B cell (primary cell): ENCODE measurements at regions not wholly inside any gene's neighbourhood (a gene's known extent, or its start where the extent isn't known, plus 50 kb on each side); places are given as distances from the start of the nearest gene placed in this dataset.

ENCODE experiments used
- ATAC-seq: fragments of 200-7000 bp; cut with Tn5 transposase; one replicate; pipeline ENCODE4 v1.10.0; 2021; ENCODE audit warnings: low read depth, mild to moderate bottlenecking, moderate number of reproducible peaks, moderate library complexity
- CTCF ChIA-PET: fragments of 350-600 bp; sonication (Branson Sonifier 250); formaldehyde crosslinking; loops from one replicate; lab custom pipeline; 2021; ENCODE audit warnings: antibody characterized with exemption, inconsistent platforms; lab: Charles Lee
- POLR2A ChIA-PET: fragments of 350-600 bp; sonication (Branson Sonifier 250); formaldehyde crosslinking; loops from one replicate; lab custom pipeline; 2021; ENCODE audit warnings: antibody characterized with exemption; lab: Charles Lee
- DNase-seq: peaks from one replicate; pipeline ENCODE4 v3.0.0; 2013
- H2AFZ ChIP-seq: 2 replicates; pipeline ENCODE4 v1.6.1; 2012; ENCODE audit warnings: mild to moderate bottlenecking, low read depth, low read length; ENCODE audit not compliant: insufficient read depth, poor library complexity, severe bottlenecking
- H3K27ac ChIP-seq, 2 donors: 1 replicate in 1 of 2; 2 replicates in 1 of 2; pipeline ENCODE4 v1.5.1; 2012 to 2013; ENCODE audit warnings: low read length in 2 of 2, mild to moderate bottlenecking in 2 of 2, moderate library complexity in 1 of 2
- H3K27me3 ChIP-seq, 4 experiments: fragments of 200-600 bp in 1 of 4; sonication (generic) in 1 of 4; replicated peaks in 1 of 4; 1 replicate in 2 of 4; 2 replicates in 2 of 4; pipeline versions ENCODE4 v1.6.1 to v1.7.0; 2013 to 2016; ENCODE audit warnings: low read length in 3 of 4, mild to moderate bottlenecking in 2 of 4, mixed read lengths in 1 of 4, moderate library complexity in 1 of 4; ENCODE audit not compliant: insufficient read depth in 4 of 4, control insufficient read depth in 3 of 4; ENCODE audit errors: control extremely low read depth in 1 of 4
- H3K36me3 ChIP-seq, 2 experiments: replicated peaks in 1 of 2; 1 replicate in 1 of 2; 2 replicates in 1 of 2; pipeline versions ENCODE4 v1.6.1 to v1.7.1; 2013; ENCODE audit warnings: low read length in 1 of 2; ENCODE audit not compliant: insufficient read depth in 2 of 2, control insufficient read depth in 1 of 2; ENCODE audit errors: control extremely low read depth in 1 of 2, extremely low read depth in 1 of 2
- H3K4me1 ChIP-seq, 2 donors: fragments of 200-600 bp in 1 of 2; sonication (generic) in 1 of 2; 1 replicate in 1 of 2; 2 replicates in 1 of 2; pipeline versions ENCODE4 v1.5.1 to v1.6.1; 2013 to 2017; ENCODE audit warnings: low read length in 2 of 2; ENCODE audit not compliant: control insufficient read depth in 2 of 2, insufficient read depth in 2 of 2
- H3K4me2 ChIP-seq: replicated peaks from 2 replicates; pipeline ENCODE3; 2012; ENCODE audit warnings: mild to moderate bottlenecking, low read depth, low read length; ENCODE audit not compliant: poor library complexity, severe bottlenecking
- H3K4me3 ChIP-seq, 5 experiments: fragments of 200-600 bp in 1 of 5; sonication (generic) in 1 of 5; 1 replicate in 3 of 5; 2 replicates in 2 of 5; pipeline versions ENCODE4 v1.5.1 to v1.7.0; 2011 to 2016; ENCODE audit warnings: low read length in 4 of 5, mild to moderate bottlenecking in 4 of 5, low read depth in 2 of 5, control low read depth in 1 of 5, moderate library complexity in 1 of 5; ENCODE audit not compliant: insufficient read depth in 1 of 5; ENCODE audit errors: control extremely low read depth in 1 of 5, extremely low read depth in 1 of 5
- H3K79me2 ChIP-seq: fragments of 200-600 bp; sonication (generic); one replicate; pipeline ENCODE4 v1.6.0; 2016; ENCODE audit warnings: low read length; ENCODE audit not compliant: control insufficient read depth, insufficient read depth
- H3K9ac ChIP-seq: fragments of 200-600 bp; sonication (generic); 2 replicates; pipeline ENCODE4 v1.6.1; 2017; ENCODE audit warnings: mild to moderate bottlenecking, low read length, moderate library complexity
- H3K9me3 ChIP-seq, 3 donors: one replicate each; pipeline versions ENCODE4 v1.6.1 to v1.7.1; 2013; ENCODE audit warnings: low read length in 2 of 3; ENCODE audit not compliant: control insufficient read depth in 2 of 3, insufficient read depth in 1 of 3; ENCODE audit errors: control extremely low read depth in 1 of 3
- H4K20me1 ChIP-seq: 2 replicates; pipeline ENCODE4 v1.6.0; 2012; ENCODE audit warnings: mild to moderate bottlenecking, low read length; ENCODE audit not compliant: insufficient read depth, control insufficient read depth, poor library complexity, severe bottlenecking
- H3K27ac Mint-ChIP-seq: one replicate; pipeline ENCODE4 v1.8.0; 2021; ENCODE audit warnings: mixed read lengths
- H3K27me3 Mint-ChIP-seq: one replicate; pipeline ENCODE4 v1.8.0; 2021; ENCODE audit warnings: mixed read lengths
- H3K4me1 Mint-ChIP-seq: one replicate; pipeline ENCODE4 v1.8.0; 2021; ENCODE audit warnings: mixed read lengths
- H3K4me3 Mint-ChIP-seq: one replicate; pipeline ENCODE4 v1.8.0; 2021; ENCODE audit warnings: mixed read lengths
- H3K9me3 Mint-ChIP-seq: one replicate; pipeline ENCODE4 v1.8.0; 2022; ENCODE audit warnings: mixed read lengths; ENCODE audit not compliant: insufficient read depth
- CTCF ChIP-seq: fragments of 200-600 bp; IDR thresholded peaks from one replicate; pipeline ENCODE4 v1.8.0; 2022; ENCODE audit warnings: antibody characterized with exemption, mild to moderate bottlenecking
- EZH2 ChIP-seq: IDR thresholded peaks from 2 replicates; pipeline ENCODE4 v1.6.1; 2012; ENCODE audit warnings: borderline replicate concordance, low read depth, mild to moderate bottlenecking, moderate library complexity, low read length; ENCODE audit not compliant: insufficient read depth, poor library complexity, severe bottlenecking
- WGBS: methylation state at CpG from one replicate; pipeline ENCODE4 v1.1.5; 2013; ENCODE audit warnings: missing lambda C conversion rate; ENCODE audit not compliant: insufficient coverage; 5-methylcytosine and 5-hydroxymethylcytosine counted together
- intact Hi-C: fragments of 100-400 bp; cut with micrococcal nuclease; formaldehyde crosslinking; loops from one replicate; pipeline ENCODE4 v1.10.0; 2022

GRCh38 chr2:104046466-104046865 is 807.4 kb upstream of the POU3F3 start:
- DNase-seq (no peak), ATAC-seq (no peak)
- TF ChIP-seq EZH2 (no peak), CTCF (no peak)
- CTCF ChIA-PET: no interaction called here
- Histone ChIP-seq H3K79me2 (no peaks in the 10 kb centered on the region), H3K9ac (no peak overlapping the region), H3K9me3 (peaks cover 0 to 3% (median 0%) of the 10 kb centered on the region in 3 donors), H3K27me3 (no peaks in the 10 kb centered on the region), H3K4me1 (no peaks in the 10 kb centered on the region), H2AFZ (no peak overlapping the region), H3K4me3 (no peak overlapping the region), H3K4me2 (no peak overlapping the region), H3K36me3 (no peaks in the 10 kb centered on the region), H3K27ac (no peak overlapping the region), H4K20me1 (no peaks in the 10 kb centered on the region)
- Mint-ChIP-seq H3K4me3 (no peak overlapping the region), H3K27ac (no peak overlapping the region), H3K27me3 (no peaks in the 10 kb centered on the region), H3K9me3 (no peaks in the 10 kb centered on the region), H3K4me1 (no peaks in the 10 kb centered on the region)
- WGBS: 89% methylated on average over 1 of the region's 2 CpGs
- POLR2A ChIA-PET: no interaction called here
- intact Hi-C loops: no loop called here

- Mint-ChIP-seq H3K27ac (no peak overlapping the region), H3K9me3 (no peaks in the 10 kb centered on the region), H3K4me3 (no peak overlapping the region), H3K4me1 (no peaks in the 10 kb centered on the region), H3K27me3 (no peaks in the 10 kb centered on the region)
- Histone ChIP-seq H3K9ac (no peak overlapping the region), H3K4me2 (no peak overlapping the region), H4K20me1 (no peaks in the 10 kb centered on the region), H2AFZ (no peak overlapping the region), H3K27ac (no peak overlapping the region), H3K4me3 (no peak overlapping the region), H3K9me3 (peaks cover 0 to 3% (median 0%) of the 10 kb centered on the region in 3 donors), H3K36me3 (no peaks in the 10 kb centered on the region), H3K79me2 (no peaks in the 10 kb centered on the region), H3K27me3 (no peaks in the 10 kb centered on the region), H3K4me1 (no peaks in the 10 kb centered on the region)
- CTCF ChIA-PET: no interaction called here
- intact Hi-C loops: no loop called here
- no peak for ATAC-seq
- POLR2A ChIA-PET: no interaction called here
- no peak for DNase-seq
- TF ChIP-seq CTCF (no peak), EZH2 (no peak)
- 94% methylated on average over 7 of the region's 10 CpGs for WGBS
Measured at GRCh38 chr2:104047516-104047915, 806.4 kb upstream of the POU3F3 start.
